ENCODE measurements at regions not wholly inside any gene's neighbourhood (a gene's known extent, or its start where the extent isn't known, plus 50 kb on each side); places are given as distances from the start of the nearest gene placed in this dataset.

- TF ChIP-seq MYC (IDR thresholded peaks at IDR 0.05; ENCODE audit: low read depth, low read length) (no peak), GATA2 (IDR thresholded peaks at IDR 0.05; ENCODE audit: insufficient read depth, insufficient read length, low read depth, low read length) (no peak), MAX (IDR thresholded peaks at IDR 0.05; ENCODE audit: insufficient read depth, insufficient read length) (no peak), JUN (IDR thresholded peaks at IDR 0.05; ENCODE audit: borderline replicate concordance, insufficient read depth, insufficient read length, low read depth) (no peak), FOS (IDR thresholded peaks at IDR 0.05; ENCODE audit: borderline replicate concordance, insufficient read depth, low read length) (no peak), POLR2A (IDR thresholded peaks at IDR 0.05; ENCODE audit: low read depth, low read length) (no peak), CTCF (IDR thresholded peaks at IDR 0.05; ENCODE audit: extremely low read depth in 1 of 2, insufficient read depth in 1 of 2, low read depth in 1 of 2, low read length in 2 of 2) (no peak), EZH2 (IDR thresholded peaks at IDR 0.05; ENCODE audit: borderline replicate concordance, low read depth, low read length, severe bottlenecking) (no peak), POLR2AphosphoS5 (IDR thresholded peaks at IDR 0.05; ENCODE audit: insufficient read depth, low read depth, low read length) (no peak)
- no peaks in the 10 kb centered on the region for H3K9me3 ChIP-seq (replicated peaks; ENCODE audit: control insufficient read depth, insufficient read depth, low read length)
- no peaks in the 10 kb centered on the region for H3K36me3 ChIP-seq (ENCODE audit: control insufficient read depth in 2 of 2, extremely low read depth in 1 of 2, insufficient read depth in 2 of 2, low read length in 2 of 2)
- intact Hi-C loops (cut with micrococcal nuclease) = no loop called here
- POLR2A ChIA-PET = no interaction called here
- no peaks in the 10 kb centered on the region for H3K79me2 ChIP-seq (ENCODE audit: control insufficient read depth, insufficient read depth, low read length)
- H4K20me1 ChIP-seq (replicated peaks; ENCODE audit: control insufficient read depth, extremely low read depth, insufficient read depth, low read length) = no peaks in the 10 kb centered on the region
- no peak for DNase-seq (ENCODE audit: low read depth, low spot score)
- no TSS peak for BruUV-seq (replicated peaks)
- no peak overlapping the region for H3K27ac ChIP-seq (ENCODE audit: insufficient read depth, low read depth, low read length)
- no peak overlapping the region for H3K4me3 ChIP-seq (replicated peaks in 1 of 3; ENCODE audit: insufficient read depth in 1 of 3, low read depth in 1 of 3, low read length in 3 of 3)
- no peak for FAIRE-seq
- no peak overlapping the region for H3K4me2 ChIP-seq (ENCODE audit: insufficient read depth, low read length)
- H2AFZ ChIP-seq (ENCODE audit: low read depth, low read length) = no peak overlapping the region
- no peaks in the 10 kb centered on the region for H3K27me3 ChIP-seq (ENCODE audit: control insufficient read depth in 2 of 2, insufficient read depth in 2 of 2, low read length in 2 of 2)
- no peaks in the 10 kb centered on the region for H3K9me1 ChIP-seq (replicated peaks; ENCODE audit: control insufficient read depth, extremely low read depth, insufficient read depth, low read length)
- no peak overlapping the region for H3K9ac ChIP-seq (replicated peaks; ENCODE audit: extremely low read depth, insufficient read depth, low read length)
- H3K4me1 ChIP-seq (ENCODE audit: control insufficient read depth, extremely low read depth, insufficient read depth, low read length) = no peaks in the 10 kb centered on the region
- dilution Hi-C loops (cut with MboI; ENCODE audit: extremely low pct_ligation_motif_present, low sequenced_read_pairs) = no loop called here
- CTCF ChIA-PET = no interaction called here
Measured at GRCh38 chr7:156579566-156579965, 61.0 kb upstream of the RNF32 start.
